ENCODE measurements at regions not wholly inside any gene's neighbourhood (a gene's known extent, or its start where the extent isn't known, plus 50 kb on each side); places are given as distances from the start of the nearest gene placed in this dataset.
"Not testable (repeated sequence)": the region's sequence is repeated elsewhere in the genome, so short reads cannot be mapped to it uniquely, and the experiment has no call there.

DNA sequence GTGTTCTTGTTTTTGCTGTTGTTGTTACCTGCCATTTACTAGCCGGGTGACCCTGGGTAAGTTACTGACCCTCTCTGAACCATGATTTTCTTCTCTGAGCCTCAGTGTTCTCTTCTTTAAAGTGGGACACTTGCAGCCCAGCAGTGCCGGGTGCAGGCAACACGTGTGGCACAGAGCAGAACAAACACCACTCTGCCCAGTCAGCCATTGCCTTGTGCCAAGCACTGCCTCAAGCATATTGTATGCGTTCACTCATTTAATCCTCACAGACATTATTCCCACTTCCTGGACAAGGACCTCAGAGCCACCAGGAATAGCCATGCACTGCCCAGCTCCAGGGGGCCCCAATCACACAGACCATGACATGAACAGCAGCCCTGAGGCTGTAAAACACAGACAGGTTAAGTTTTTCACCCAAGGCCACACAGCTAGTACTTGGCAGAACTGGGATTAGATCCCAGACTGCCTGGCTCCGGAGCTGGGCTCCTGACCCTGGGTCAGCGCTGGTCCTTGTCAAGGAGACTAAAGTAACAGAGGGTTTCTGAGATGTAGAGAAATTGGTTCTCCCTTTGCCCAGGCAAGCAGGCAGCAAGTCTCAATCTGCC lies 74.0 kb upstream of the PTPN1 start:
- in situ Hi-C loops (cut with MboI; ENCODE audit: low sequenced_read_pairs), result no loop called here

DNA sequence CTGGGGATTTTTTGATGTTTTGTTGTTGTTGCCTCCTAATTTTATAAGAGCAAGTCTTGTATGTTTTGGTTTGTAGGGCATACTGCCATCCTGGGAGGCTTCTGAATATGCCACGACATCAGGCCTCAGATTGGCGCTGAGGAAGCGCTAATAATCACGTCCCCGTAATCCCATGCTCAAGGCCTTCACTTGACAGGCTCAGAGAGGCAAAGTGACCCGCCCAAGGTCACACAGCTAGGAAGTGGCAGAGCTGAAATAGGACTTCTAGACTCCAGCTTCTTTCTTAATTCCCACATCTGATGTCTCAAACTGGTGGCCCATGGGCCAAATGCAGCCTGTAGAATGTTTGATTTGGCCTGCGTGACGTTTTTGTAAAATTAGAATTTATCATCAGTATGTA lies 73.5 kb upstream of the PTPN1 start:
- in situ Hi-C loops (cut with MboI; ENCODE audit: low sequenced_read_pairs), result no loop called here

DNA sequence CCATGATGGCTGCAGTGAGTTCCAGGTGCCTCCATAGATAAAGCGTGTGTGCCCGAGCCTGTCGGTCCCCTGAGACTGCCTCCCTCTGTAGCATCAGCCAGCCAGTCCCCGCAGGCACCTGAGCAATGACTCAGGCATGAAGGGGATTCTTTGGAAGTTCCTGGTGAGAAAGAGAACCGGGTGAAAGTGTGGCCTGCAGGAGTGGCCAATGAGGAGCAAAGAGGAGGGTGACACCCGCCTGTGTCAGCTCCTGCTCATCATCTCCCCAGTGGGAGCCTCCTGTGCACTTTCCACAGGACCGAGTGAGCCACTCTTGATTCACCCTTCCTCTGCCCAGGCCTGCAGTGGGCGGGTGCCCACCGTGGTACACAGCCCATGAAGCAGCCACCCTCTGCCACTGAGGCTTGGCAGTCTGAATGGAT lies 71.2 kb upstream of the PTPN1 start:
- in situ Hi-C loops (cut with MboI; ENCODE audit: low sequenced_read_pairs), result no loop called here

DNA sequence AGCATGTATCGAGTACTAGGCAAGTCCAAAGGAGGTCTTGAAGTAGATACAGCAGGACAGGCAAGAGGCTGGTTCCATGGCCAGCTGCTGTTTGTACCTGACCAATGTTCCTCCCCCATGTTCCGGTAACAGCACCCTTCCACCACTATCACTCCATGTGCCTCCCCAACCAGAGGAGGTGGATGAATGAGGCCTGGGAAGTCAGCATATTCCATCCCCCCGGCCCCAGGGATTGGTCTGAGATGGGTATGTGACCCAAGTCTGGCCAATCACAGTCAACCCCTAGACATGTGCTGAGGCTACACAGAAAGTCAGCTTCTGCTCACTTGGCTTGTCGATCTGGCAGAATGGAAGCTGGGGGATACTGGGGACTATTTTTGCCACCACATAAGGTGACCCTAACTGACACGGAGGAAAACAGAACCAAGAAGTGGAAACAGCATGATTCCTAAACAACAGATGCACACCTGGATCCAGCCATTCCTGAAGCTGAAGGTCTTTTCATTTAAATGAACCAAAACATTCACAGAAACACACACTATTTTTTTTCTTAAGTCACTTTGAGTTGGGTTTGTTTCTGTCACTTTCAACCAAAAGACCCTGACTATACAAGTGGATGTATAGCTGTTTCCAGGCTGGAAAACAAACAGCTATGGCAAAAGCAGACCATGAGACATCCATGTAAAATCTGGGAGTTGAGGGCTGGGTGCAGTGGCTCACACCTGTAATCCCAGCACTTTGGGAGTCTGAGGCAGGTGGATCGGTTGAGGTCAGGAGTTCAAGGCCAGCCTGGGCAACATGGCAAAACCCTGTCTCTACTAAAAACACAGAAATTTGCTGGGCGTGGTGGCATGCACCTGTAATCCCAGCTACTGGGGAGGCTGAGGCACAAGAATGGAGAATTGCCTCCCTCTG lies 70.4 kb upstream of the PTPN1 start:
- in situ Hi-C loops (cut with MboI; ENCODE audit: low sequenced_read_pairs), result no loop called here

DNA sequence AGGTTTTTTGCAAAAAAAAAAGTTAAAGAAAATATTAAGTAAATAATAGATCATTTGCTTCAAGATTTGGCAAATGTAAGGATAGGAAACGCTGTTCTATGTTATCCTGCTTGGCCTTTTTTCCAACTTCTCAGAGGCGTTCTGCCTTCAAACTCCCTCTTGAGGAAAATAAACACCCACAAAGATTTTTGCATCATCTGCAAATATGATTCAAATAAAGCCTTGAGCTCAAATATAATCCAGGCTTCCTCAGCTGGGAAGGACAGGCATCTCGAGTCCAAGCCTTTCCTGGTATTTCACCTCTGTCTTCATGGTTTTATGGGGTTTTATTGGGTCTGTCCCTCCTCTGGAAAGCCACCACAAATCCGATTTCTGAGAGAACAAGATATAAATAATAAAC lies 67.7 kb upstream of the PTPN1 start:
- in situ Hi-C loops (cut with MboI; ENCODE audit: low sequenced_read_pairs), result no loop called here

DNA sequence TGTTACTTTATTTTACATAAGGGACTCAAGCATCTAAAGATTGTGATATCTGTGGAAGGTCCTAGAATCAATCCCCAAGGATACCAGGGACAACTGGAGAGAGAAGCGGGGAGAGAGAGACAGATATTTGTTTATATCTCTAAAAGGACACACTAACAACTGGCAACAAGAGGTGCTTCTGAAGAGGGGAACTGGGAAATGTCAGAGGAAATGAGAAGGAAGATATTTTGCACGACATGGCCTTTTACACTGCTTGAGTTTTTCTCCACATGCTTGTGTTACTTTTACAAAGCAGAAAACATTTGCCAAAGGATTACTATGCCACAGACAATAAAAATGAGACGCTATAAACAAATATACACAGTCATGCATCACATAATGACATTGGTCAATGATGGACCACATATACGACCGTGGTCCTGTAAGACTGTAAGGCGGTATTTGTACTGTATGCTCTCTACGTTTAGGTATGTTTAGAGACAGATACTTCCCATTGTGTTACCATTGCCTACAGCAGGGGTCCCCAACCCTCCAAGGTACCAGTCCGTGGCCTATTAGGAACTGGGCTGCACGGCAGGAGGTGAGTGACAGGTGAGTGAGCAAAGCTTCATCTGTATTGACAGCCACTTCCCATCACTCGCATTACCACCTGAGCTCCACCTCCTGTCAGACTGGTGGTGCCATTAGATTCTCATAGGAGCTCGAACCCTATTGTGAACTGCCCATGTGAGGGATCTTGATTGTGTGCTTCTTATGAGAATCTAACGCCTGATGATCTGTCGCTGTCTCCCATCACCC lies 64.6 kb upstream of the PTPN1 start:
- in situ Hi-C loops (cut with MboI; ENCODE audit: low sequenced_read_pairs), result no loop called here

DNA sequence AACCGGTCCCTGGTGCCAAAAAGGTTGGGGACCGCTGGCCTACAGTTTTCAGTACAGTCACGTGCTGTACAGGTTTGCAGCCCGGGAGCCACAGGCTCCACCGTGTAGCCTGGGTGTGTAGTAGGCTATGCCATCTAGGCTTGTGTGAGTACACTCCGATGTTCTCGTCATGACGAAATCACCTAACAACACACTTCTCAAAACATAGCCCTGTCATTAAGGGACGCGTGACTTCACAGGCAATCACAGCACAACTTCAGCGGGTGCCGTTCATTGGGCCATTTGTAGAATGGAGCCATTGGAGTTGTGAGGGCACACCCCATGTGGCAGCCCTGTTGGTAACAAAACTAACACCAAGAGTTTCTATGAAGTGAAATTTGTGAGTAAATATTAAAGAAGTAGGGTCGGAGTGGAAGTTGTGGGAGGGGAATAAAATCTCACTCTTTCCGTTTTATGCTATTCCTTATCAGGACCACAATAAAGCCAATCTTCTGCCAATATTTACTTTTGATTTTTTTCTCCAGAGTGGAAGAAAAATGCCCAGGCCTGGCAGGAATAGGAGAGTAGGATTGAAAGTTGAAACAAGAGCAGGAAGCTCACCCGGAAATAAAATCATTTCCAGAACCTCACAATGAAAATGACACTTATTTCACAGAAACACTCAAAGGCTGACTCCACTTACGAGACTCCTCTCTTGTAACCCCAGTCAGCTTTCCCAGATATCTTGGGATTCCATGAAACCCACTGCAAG lies 63.7 kb upstream of the PTPN1 start:
- in situ Hi-C loops (cut with MboI; ENCODE audit: low sequenced_read_pairs), result no loop called here

DNA sequence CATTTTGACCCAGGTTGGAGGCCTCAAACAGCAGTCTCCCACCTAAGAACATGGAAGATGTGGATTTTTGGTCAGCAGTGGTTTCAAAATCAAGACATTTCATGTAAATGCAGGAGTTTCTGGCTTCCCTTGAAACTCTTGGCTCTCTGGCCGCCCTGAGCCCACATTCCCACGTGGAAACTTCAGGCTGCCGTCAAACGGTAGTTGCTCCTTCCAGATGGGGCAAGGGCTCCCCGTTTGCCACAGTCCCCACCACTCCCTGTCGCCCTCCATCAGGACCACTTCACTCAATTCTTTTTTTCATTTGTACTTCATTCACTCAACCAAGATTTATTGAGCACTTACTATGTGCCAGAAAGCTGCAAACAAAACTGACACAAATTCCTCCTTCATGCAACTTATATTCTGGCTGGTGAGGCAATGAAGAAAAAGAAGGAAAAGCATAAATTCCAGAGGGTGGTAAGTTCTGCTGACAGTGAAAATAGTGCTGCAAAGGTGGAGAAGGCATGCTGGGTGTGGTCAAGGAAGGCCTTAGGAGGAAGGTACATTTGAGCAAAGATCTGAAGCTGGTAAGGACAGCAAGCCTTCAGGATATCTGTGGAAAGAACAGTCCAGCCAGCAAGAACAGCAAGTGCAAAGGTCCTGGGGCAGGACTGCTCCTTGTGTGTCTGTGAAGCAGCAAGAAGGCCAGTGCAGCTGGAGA lies 62.9 kb upstream of the PTPN1 start:
- in situ Hi-C loops (cut with MboI; ENCODE audit: low sequenced_read_pairs), result no loop called here

DNA sequence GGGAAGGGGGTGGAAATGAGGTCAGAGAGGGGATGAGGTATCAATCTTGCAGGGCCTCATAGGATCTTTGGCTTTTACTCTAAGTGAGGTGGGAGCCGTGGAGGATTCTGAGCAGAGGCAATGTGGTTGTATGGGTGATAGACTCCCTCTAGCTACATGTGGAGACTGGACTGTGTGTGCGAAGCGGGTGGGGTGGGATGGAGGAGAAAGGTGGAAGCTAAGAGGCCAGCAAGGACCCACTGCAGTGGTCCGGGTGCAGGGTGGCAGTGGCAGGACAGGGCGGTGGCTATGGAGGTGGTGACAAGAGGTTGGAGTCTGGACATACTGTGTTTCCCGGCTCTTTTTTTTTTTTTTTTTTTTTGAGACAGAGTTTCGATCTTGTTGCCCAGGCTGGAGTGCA lies 62.4 kb upstream of the PTPN1 start:
- in situ Hi-C loops (cut with MboI; ENCODE audit: low sequenced_read_pairs), result no loop called here

DNA sequence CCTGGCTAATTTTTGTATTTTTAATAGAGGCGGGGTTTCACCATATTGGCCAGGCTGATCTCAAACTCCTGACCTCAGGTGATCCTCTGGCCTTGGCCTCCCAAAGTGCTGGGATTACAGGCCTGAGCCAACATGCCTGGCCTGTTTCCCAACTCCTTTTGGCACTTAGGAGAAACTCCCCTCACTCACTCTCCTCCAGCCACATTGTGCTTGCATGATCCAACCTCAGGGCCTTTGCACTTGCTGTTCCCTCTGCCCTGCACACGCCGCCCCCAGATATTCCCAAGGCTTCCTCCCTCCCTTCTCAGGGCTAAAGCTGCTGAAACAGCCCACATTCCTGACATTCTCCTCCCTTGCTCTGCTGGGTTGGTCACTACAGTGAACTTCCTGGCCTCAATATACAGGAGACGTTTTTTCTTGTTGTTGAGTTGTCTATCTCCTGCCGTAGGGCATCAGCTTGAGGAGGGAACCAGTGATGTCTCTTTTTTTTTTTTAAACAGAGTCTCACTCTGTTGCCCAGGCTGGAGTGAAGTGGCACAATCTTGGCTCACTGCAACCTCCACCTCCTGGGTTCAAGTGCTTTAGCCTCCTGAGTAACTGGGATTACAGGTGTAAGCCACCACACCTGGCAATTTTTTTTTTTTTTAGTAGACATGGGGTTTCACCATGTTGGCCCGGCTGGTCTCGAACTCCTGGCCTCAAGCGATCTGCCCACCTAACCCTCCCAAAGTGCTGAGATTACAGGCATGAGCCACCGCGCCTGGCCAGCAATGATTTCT lies 61.4 kb upstream of the PTPN1 start:
- in situ Hi-C loops (cut with MboI; ENCODE audit: low sequenced_read_pairs), result not testable (repeated sequence)

DNA sequence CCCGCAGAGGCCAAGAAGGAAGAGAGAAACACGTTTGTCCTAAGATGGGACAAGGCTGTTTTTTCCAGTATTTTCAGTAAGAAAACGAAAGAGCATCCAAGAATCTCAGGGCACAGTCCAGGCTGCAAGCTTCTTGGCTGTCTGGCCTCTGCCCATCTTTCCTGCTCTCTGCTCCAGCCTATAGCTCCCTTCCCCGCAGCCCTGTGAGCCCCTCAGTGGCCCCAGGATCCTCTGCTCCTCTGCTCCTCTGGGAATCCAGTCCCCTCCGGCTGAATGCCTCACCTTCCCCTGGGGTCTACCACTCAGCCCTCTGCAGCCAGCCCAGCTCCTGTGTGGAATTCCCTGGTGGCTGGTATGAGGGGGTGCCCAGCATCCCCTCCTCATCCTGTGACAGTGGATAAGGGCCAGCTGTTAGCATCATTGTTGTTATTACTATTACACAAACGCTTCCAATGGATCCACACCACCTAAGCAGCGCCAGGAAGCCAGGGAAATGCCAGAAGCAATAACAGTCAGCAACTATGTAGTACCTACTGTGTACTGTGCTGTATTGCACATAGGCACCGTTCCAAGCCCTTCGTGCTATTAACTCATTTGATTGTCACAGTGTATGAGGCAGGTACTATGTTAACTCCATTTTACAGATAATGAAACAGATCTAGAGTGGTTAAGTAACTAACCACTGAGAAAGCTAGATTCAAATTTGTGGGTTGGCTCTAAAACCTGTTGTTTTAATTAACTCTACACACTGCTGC lies 60.3 kb upstream of the PTPN1 start:
- in situ Hi-C loops (cut with MboI; ENCODE audit: low sequenced_read_pairs), result loop anchor here (25.0 kb wide), 1 partner anchor 463 kb away; the partner anchor contains the start of gene SNAI1

DNA sequence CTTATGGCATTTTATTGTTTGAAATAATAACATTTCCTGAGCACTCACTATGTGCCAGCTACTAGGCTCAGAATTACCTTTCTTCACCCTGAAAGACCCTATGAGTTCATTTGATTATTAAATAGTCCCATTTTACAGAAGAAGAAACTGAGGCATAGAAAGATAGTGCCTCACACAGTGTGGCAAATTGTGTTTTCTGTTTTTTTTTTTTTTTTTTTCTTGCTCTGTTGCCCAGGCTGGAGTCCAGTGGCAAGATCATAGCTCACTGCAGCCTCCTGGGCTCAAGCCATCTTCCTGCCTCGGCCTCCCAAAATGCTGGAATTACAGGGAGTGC lies 59.7 kb upstream of the PTPN1 start:
- in situ Hi-C loops (cut with MboI; ENCODE audit: low sequenced_read_pairs), result loop anchor here (25.0 kb wide), 1 partner anchor 463 kb away; the partner anchor contains the start of gene SNAI1

DNA sequence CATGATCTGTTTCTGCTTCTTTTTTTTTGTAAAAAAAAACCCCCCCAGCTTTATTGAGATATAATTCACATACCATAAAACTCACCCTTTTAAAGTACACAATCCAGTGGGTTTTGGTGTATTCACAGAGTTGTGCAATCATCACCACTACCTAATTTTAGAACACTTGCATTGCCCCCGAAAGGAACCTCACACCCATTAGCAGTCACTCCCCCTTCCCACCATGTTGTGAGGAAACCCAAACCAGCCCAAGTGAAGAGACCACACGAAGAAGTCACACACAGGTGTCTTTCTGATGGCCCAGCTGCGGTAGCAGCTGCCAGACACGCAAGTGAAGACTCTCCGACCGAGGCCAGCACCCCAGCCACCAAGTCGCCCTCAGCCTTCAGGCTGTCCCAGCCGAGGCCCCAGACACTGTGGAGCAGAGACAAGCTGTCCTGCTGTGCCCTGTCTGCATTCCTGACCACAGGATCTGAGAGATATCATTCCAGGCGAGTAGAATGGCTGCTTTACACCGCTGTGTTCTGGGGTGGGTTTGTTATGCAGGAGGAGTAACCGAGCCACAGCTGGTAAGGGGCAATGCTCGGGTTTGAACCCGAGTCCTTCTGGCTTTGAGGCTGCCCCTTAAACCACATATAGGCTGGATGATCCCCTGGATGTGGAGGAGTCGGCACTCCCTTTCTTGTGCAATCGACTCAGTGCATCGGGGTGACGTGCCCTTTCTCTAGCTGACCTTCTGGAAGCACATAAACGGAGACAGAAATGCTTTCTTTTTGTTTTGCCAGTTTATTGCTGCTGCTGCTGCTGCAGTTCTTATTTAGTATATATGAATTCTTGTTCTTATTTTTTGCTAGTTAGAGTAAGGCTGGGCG lies 59.1 kb upstream of the PTPN1 start:
- in situ Hi-C loops (cut with MboI; ENCODE audit: low sequenced_read_pairs), result loop anchor here (25.0 kb wide), 1 partner anchor 464 kb away; the partner anchor contains the start of gene SNAI1

DNA sequence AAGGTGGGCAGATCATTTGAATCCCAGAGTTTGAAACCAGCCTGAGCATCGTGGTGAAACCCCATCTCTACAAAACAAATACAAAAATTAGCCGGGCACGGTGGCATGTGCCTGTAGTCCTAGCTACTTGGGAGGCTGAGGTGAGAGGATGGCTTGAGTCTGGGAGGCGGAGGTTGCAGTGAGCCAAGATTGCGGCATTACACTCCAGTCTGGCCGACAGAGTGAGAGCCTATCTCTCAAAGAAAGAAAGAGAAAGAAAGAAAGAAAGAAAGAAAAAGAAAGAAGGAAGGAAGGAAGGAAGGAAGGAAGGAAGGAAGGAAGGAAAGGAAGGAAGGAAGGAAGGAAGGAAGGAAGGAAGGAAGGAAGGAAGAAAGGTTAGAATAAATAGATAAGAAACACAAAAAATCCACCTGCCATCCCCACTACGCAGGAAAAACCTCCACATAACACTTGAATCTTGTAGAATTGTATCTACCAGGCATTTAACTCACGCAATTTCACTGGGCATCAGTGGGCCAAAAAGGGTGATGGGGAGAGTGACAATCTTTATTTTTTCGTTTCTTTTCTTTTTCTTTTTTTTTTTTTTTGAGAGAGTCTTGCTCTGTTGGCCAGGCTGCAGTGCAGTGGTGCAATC lies 58.3 kb upstream of the PTPN1 start:
- in situ Hi-C loops (cut with MboI; ENCODE audit: low sequenced_read_pairs), result loop anchor here (25.0 kb wide), 1 partner anchor 465 kb away; the partner anchor contains the start of gene SNAI1

DNA sequence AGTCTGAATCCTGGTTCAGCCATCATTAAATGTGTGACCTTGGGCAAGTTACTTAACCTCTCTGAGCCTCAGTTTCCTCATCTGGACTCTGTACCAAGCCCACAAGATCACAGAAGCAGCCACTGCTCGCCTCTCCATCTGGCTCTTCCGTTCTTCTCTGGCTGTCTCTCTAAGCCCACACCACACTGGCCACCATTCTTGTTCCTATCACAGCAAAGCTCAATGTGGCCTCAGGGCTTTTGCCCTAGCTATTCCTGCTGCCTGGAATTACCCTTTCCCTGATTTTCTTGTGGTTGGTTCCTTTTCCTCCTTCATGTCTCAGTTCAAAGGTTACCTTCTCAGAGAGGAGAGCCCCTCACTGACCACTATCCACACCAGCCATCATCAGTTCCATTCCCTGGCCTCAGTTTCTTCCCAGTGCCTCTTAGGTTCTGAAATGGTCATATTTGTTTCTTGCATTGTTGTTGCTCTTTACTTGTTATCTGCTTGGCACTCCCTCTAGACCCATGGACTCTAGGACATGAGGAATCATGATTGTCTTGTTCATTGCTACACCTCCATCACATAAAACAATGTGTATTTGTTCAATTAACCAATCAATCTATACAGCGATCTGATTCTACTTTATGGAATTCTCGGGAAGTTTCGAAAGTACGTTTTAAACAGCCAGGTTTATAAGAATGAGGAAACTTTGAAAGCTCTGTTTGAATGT lies 56.5 kb upstream of the PTPN1 start:
- in situ Hi-C loops (cut with MboI; ENCODE audit: low sequenced_read_pairs), result loop anchor here (25.0 kb wide), 1 partner anchor 466 kb away; the partner anchor contains the start of gene SNAI1

DNA sequence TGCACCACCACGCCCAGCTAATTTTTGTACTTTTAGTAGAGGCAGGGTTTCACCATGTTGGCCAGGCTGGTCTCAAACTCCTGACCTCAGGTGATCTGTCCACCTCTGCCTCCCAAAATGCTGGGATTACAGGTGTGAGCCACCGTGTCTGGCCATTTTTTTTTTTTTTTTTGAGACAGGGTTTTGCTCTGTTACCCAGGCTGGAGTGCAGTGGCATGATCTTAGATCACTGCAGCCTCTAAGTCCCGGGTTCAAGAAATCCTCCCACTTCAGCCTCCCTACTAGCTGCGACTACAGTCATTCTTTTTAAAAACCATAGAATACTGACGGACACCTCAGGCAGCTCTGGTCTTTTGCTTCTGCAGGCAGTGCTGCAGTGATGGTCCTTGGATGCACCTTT lies 54.9 kb upstream of the PTPN1 start:
- in situ Hi-C loops (cut with MboI; ENCODE audit: low sequenced_read_pairs), result loop anchor here (25.0 kb wide), 1 partner anchor 468 kb away; the partner anchor contains the start of gene SNAI1
